ENCODE measurements at regions not wholly inside any gene's neighbourhood (a gene's known extent, or its start where the extent isn't known, plus 50 kb on each side); places are given as distances from the start of the nearest gene placed in this dataset.

- TF ChIP-seq RAD21 (IDR thresholded peaks at IDR 0.05; ENCODE audit: low read length), result no peak
- TF ChIP-seq POLR2A (IDR thresholded peaks at IDR 0.05; ENCODE audit: low read depth, low read length), result no peak
- TF ChIP-seq, protein P1, sequence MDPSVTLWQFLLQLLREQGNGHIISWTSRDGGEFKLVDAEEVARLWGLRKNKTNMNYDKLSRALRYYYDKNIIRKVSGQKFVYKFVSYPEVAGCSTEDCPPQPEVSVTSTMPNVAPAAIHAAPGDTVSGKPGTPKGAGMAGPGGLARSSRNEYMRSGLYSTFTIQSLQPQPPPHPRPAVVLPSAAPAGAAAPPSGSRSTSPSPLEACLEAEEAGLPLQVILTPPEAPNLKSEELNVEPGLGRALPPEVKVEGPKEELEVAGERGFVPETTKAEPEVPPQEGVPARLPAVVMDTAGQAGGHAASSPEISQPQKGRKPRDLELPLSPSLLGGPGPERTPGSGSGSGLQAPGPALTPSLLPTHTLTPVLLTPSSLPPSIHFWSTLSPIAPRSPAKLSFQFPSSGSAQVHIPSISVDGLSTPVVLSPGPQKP (IDR thresholded peaks at IDR 0.05; ENCODE audit: borderline replicate concordance, low read depth, low read length), result no peak
- no peak for TF ChIP-seq USF2 (IDR thresholded peaks at IDR 0.05; ENCODE audit: low read depth, low read length)
- no peak for TF ChIP-seq MAZ (IDR thresholded peaks at IDR 0.05; ENCODE audit: borderline replicate concordance, low read depth, low read length)
- TF ChIP-seq, protein P2, sequence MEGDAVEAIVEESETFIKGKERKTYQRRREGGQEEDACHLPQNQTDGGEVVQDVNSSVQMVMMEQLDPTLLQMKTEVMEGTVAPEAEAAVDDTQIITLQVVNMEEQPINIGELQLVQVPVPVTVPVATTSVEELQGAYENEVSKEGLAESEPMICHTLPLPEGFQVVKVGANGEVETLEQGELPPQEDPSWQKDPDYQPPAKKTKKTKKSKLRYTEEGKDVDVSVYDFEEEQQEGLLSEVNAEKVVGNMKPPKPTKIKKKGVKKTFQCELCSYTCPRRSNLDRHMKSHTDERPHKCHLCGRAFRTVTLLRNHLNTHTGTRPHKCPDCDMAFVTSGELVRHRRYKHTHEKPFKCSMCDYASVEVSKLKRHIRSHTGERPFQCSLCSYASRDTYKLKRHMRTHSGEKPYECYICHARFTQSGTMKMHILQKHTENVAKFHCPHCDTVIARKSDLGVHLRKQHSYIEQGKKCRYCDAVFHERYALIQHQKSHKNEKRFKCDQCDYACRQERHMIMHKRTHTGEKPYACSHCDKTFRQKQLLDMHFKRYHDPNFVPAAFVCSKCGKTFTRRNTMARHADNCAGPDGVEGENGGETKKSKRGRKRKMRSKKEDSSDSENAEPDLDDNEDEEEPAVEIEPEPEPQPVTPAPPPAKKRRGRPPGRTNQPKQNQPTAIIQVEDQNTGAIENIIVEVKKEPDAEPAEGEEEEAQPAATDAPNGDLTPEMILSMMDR (conservative IDR thresholded peaks at IDR 0.05; ENCODE audit: low read depth, low read length), result no peak
- TF ChIP-seq RCOR1 (IDR thresholded peaks at IDR 0.05; ENCODE audit: insufficient replicate concordance, low read length), result no peak
- no peak for TF ChIP-seq SMC3 (IDR thresholded peaks at IDR 0.05; ENCODE audit: low read depth, low read length)
- TF ChIP-seq MXI1 (IDR thresholded peaks at IDR 0.05; ENCODE audit: borderline replicate concordance, low read depth, low read length), result no peak
- TF ChIP-seq FOS (IDR thresholded peaks at IDR 0.05; ENCODE audit: low read depth, low read length), result no peak
- no peak for TF ChIP-seq RFX5 (IDR thresholded peaks at IDR 0.05; ENCODE audit: low read depth, low read length)
- TF ChIP-seq BHLHE40 (IDR thresholded peaks at IDR 0.05; ENCODE audit: low read depth, low read length), result no peak
- no peak for TF ChIP-seq CEBPB (IDR thresholded peaks at IDR 0.05; ENCODE audit: low read depth, low read length)
Measured at GRCh38 chr1:18569811-18570545, 60.7 kb upstream of the PAX7 start.
